K562 (cell line): ENCODE measurements at regions not wholly inside any gene's neighbourhood (a gene's known extent, or its start where the extent isn't known, plus 50 kb on each side); places are given as distances from the start of the nearest gene placed in this dataset.

Source experiments
- ATAC-seq: fragments of 200-7000 bp; cut with Tn5 transposase; 3 replicates; pipeline ENCODE4 v1.9.1; 2020; ENCODE audit warnings: moderate library complexity
- BruUV-seq: library from RNA; stranded (reverse); fragments of 400-500 nt; replicated peaks from 2 replicates; lab custom pipeline; 2021; lab: Mats Ljungman, UMichigan
- CTCF ChIA-PET: fragments of 300-600 bp; formaldehyde crosslinking; extraction: SDS; loops from one replicate; lab custom pipeline; 2021; ENCODE audit warnings: low intra/inter-chr PET ratio; lab: Yijun Ruan, JAX
- POLR2A ChIA-PET: fragments of 300-600, 350-650 bp; sonication (Branson Sonifier 250); formaldehyde crosslinking; extraction: SDS; loops from one replicate; lab custom pipeline; 2021; ENCODE audit warnings: antibody characterized with exemption, inconsistent platforms; lab: Yijun Ruan, JAX
- DNase-seq, 4 experiments: peaks; one replicate each; pipeline versions ENCODE4 v3.0.0 to v3.0.0-alpha.2; 2011 to 2018; ENCODE audit warnings: low spot score in 3 of 4, mixed read lengths in 3 of 4; ENCODE audit errors: extremely low read depth in 1 of 4
- FAIRE-seq: peaks from 2 replicates; lab custom pipeline; 2011; peaks lifted over from hg19 to GRCh38; lab: Jason Lieb, UNC
- H2AFZ ChIP-seq: 2 replicates; pipeline ENCODE4 v1.6.0; 2011; ENCODE audit warnings: low read depth, low read length, control low read depth, inconsistent platforms
- H3K27ac ChIP-seq: fragments of 200-600 bp; 3 replicates; pipeline ENCODE4 v1.8.0; 2011; ENCODE audit warnings: low read depth, mild to moderate bottlenecking, control low read depth, inconsistent platforms, low read length, moderate library complexity, mixed read lengths; ENCODE audit errors: extremely low read depth
- H3K27me3 ChIP-seq, 2 experiments: fragments of 300-600 bp in 1 of 2; 2 replicates in 1 of 2; 3 replicates in 1 of 2; pipeline versions ENCODE4 v1.6.0 to v1.8.0; 2011; ENCODE audit warnings: inconsistent platforms in 2 of 2, low read length in 2 of 2, mild to moderate bottlenecking in 1 of 2, mixed read lengths in 1 of 2, moderate library complexity in 1 of 2; ENCODE audit not compliant: control insufficient read depth in 2 of 2, insufficient read depth in 2 of 2
- H3K36me3 ChIP-seq: fragments of 300-600 bp; 3 replicates; pipeline ENCODE4 v1.8.0; 2011; ENCODE audit warnings: mild to moderate bottlenecking, low read length, inconsistent platforms; ENCODE audit not compliant: control insufficient read depth, insufficient read depth
- H3K4me1 ChIP-seq, 2 experiments: fragments of 200-600 bp in 1 of 2; replicated peaks in 1 of 2; 2 replicates in 1 of 2; 3 replicates in 1 of 2; pipeline versions ENCODE4 v1.5.1 to v1.8.0; 2011; ENCODE audit warnings: inconsistent platforms in 2 of 2, low read length in 2 of 2, mild to moderate bottlenecking in 1 of 2, mixed read lengths in 1 of 2, moderate library complexity in 1 of 2; ENCODE audit not compliant: control insufficient read depth in 2 of 2, insufficient read depth in 2 of 2
- H3K4me2 ChIP-seq: 2 replicates; pipeline ENCODE4 v1.6.1; 2011; ENCODE audit warnings: low read length, control low read depth, inconsistent platforms, mixed read lengths; ENCODE audit not compliant: insufficient read depth
- H3K4me3 ChIP-seq: fragments of 200-600 bp; sonication (generic), shearing (Covaris generic); 2 replicates; pipeline ENCODE4 v1.5.1; 2016; ENCODE audit warnings: control low read depth, inconsistent platforms
- H3K79me2 ChIP-seq: fragments of 200-600 bp; 3 replicates; pipeline ENCODE4 v1.8.0; 2011; ENCODE audit warnings: low read length, inconsistent platforms; ENCODE audit not compliant: control insufficient read depth, insufficient read depth
- H3K9ac ChIP-seq, 2 experiments: 2 replicates each; pipeline versions ENCODE4 v1.6.0 to v1.6.1; 2011; ENCODE audit warnings: low read depth in 2 of 2, low read length in 2 of 2, control low read depth in 1 of 2, inconsistent platforms in 1 of 2, mild to moderate bottlenecking in 1 of 2, mixed read lengths in 1 of 2; ENCODE audit not compliant: insufficient read depth in 1 of 2
- H3K9me1 ChIP-seq: one replicate; pipeline ENCODE4 v1.6.0; 2011; ENCODE audit warnings: inconsistent platforms, mild to moderate bottlenecking, low read length, moderate library complexity; ENCODE audit not compliant: control insufficient read depth, insufficient read depth
- H3K9me3 ChIP-seq: replicated peaks from 2 replicates; pipeline ENCODE4 v1.5.1; 2011; ENCODE audit warnings: low read depth, low read length, inconsistent platforms; ENCODE audit not compliant: control insufficient read depth, insufficient read depth
- H4K20me1 ChIP-seq: replicated peaks from 2 replicates; pipeline ENCODE4 v1.6.1; 2011; ENCODE audit warnings: low read length, inconsistent platforms, mixed read lengths; ENCODE audit not compliant: control insufficient read depth, insufficient read depth
- ELK1 ChIP-seq: sonication (generic); formaldehyde crosslinking; IDR thresholded peaks from 2 replicates; pipeline ENCODE4 v1.8.1; 2022; ENCODE audit warnings: missing genetic modification reagents
- FIP1L1 ChIP-seq: fragments of 200-400 bp; formaldehyde crosslinking; IDR thresholded peaks from 2 replicates; pipeline ENCODE4 v1.6.1; 2018; ENCODE audit warnings: mild to moderate bottlenecking, low read depth, low read length; ENCODE audit not compliant: poor library complexity, severe bottlenecking
- HLTF ChIP-seq: fragments of 450-650 bp; IDR thresholded peaks from 2 replicates; pipeline ENCODE4 v1.6.1; 2016
- LARP7 ChIP-seq: fragments of 450-650 bp; IDR thresholded peaks from 2 replicates; pipeline ENCODE4 v1.6.1; 2016
- MYBL2 ChIP-seq, 2 experiments: fragments of 450-650 bp in 1 of 2; sonication (generic) in 1 of 2; formaldehyde crosslinking in 1 of 2; IDR thresholded peaks; 2 replicates each; pipeline versions ENCODE4 v1.6.1 to v1.8.1; 2017 to 2022; ENCODE audit warnings: borderline replicate concordance in 1 of 2, inconsistent platforms in 1 of 2, low read depth in 1 of 2, mild to moderate bottlenecking in 1 of 2, missing genetic modification reagents in 1 of 2, moderate library complexity in 1 of 2
- RFX5 ChIP-seq: IDR thresholded peaks from 2 replicates; pipeline ENCODE4 v1.6.1; 2011; ENCODE audit warnings: low read depth, mild to moderate bottlenecking, improper control_type of control experiment, low read length
- WGBS: fragments of 100-300 bp; shearing (Covaris generic); methylation state at CpG from one replicate; pipeline ENCODE4 v1.1.6; 2016; ENCODE audit warnings: low coverage, mixed read lengths; ENCODE audit not compliant: insufficient coverage; ENCODE audit errors: missing lambda C conversion rate; 5-methylcytosine and 5-hydroxymethylcytosine counted together
- in situ Hi-C: fragments of 300-500 bp; cut with MboI; formaldehyde crosslinking; loops from 4 replicates; pipeline ENCODE4 v1.15.0; 2018; ENCODE audit warnings: inconsistent platforms, mixed read lengths
- intact Hi-C: fragments of 100-400 bp; cut with micrococcal nuclease; formaldehyde crosslinking; loops from 2 replicates; pipeline ENCODE4 v1.14.2; 2022

- TF ChIP-seq RFX5: no peak
- no peak for TF ChIP-seq LARP7
- no peak for TF ChIP-seq HLTF
- no peak for TF ChIP-seq ELK1 (CRISPR knock-in tag)
Observed at GRCh38 chr15:39491115-39491885, 89.6 kb upstream of the THBS1 start (continued).

- no TSS peak for BruUV-seq
- FAIRE-seq: peak; percentile 76
Observed at GRCh38 chr15:39491886-39492490, 88.9 kb upstream of the THBS1 start.

More at GRCh38 chr15:39491886-39492490, 88.9 kb upstream of the THBS1 start:
- ATAC-seq (no peak), DNase-seq (no peak)
- Histone ChIP-seq H3K9ac (no peak overlapping the region), H3K9me1 (no peaks in the 10 kb centered on the region), H3K4me2 (no peak overlapping the region), H2AFZ (peak overlapping the region; percentile 69; the same call in 1 of the 2 replicates), H3K9me3 (no peaks in the 10 kb centered on the region), H3K27me3 (peaks cover 0 to 2% of the 10 kb centered on the region in 2 experiments; a peak in 1 of 5 replicates), H4K20me1 (no peaks in the 10 kb centered on the region), H3K36me3 (no peaks in the 10 kb centered on the region), H3K79me2 (no peaks in the 10 kb centered on the region), H3K27ac (no peak overlapping the region), H3K4me3 (no peak overlapping the region), H3K4me1 (peaks cover 0 to 24% of the 10 kb centered on the region in 2 experiments; a peak in 3 of 5 replicates)
- intact Hi-C loops (no loop called here), in situ Hi-C loops (no loop called here)
- ChIA-PET POLR2A (interaction anchor here (0.6 to 4.1 kb wide), 2 partner anchors 26 to 167 kb away, joined by 3 to 11 read pairs; no protein-coding TSS in a partner anchor), CTCF (no interaction called here)
- no peak for TF ChIP-seq FIP1L1
- peak; percentile 50; the same call in 1 of the 2 replicates for TF ChIP-seq MYBL2 (IDR thresholded peaks at IDR 0.05; ENCODE audit: low read depth)
- no peak for TF ChIP-seq MYBL2 (CRISPR knock-in tag; IDR thresholded peaks at IDR 0.05; ENCODE audit: borderline replicate concordance)
- WGBS: 14% methylated on average over 3 of the region's 4 CpGs
